Mesodermal cell (in vitro differentiated cells): ENCODE measurements at regions not wholly inside any gene's neighbourhood (a gene's known extent, or its start where the extent isn't known, plus 50 kb on each side); places are given as distances from the start of the nearest gene placed in this dataset.

Experiments
- H3K27ac ChIP-seq: 2 replicates; pipeline ENCODE4 v1.7.0; 2013; ENCODE audit warnings: mild to moderate bottlenecking, low read depth, low read length, moderate library complexity; ENCODE audit not compliant: severe bottlenecking
- H3K36me3 ChIP-seq: 2 replicates; pipeline ENCODE4 v1.7.1; 2013; ENCODE audit warnings: mild to moderate bottlenecking, low read length, moderate library complexity; ENCODE audit not compliant: control insufficient read depth, insufficient read depth
- H3K4me1 ChIP-seq: one replicate; pipeline ENCODE4 v1.7.1; 2013; ENCODE audit warnings: mild to moderate bottlenecking, low read length; ENCODE audit not compliant: insufficient read depth, control insufficient read depth, poor library complexity, severe bottlenecking
- H3K4me3 ChIP-seq: 2 replicates; pipeline ENCODE4 v1.7.0; 2013; ENCODE audit warnings: low read length, control low read depth, mild to moderate bottlenecking; ENCODE audit not compliant: insufficient read depth, poor library complexity, severe bottlenecking; ENCODE audit errors: extremely low read depth
- H3K9me3 ChIP-seq: 2 replicates; pipeline ENCODE4 v1.7.1; 2013; ENCODE audit warnings: mild to moderate bottlenecking, low read length, moderate library complexity; ENCODE audit not compliant: control insufficient read depth
- WGBS, 2 experiments: methylation state at CpG; one replicate each; pipeline ENCODE4 v1.1.5; 2013; ENCODE audit warnings: missing lambda C conversion rate in 2 of 2; ENCODE audit not compliant: insufficient coverage in 2 of 2; 5-methylcytosine and 5-hydroxymethylcytosine counted together

- Histone ChIP-seq H3K4me1 (peaks cover 65% of the 10 kb centered on the region), H3K36me3 (no peaks in the 10 kb centered on the region), H3K4me3 (no peak overlapping the region), H3K9me3 (peaks cover 3% of the 10 kb centered on the region), H3K27ac (peak overlapping the region; percentile 93)
- 78 to 96% methylated on average over 2 to 4 of the region's 8 CpGs for WGBS, 2 experiments
These were observed 118.6 kb upstream of the PRICKLE2 start for GRCh38 chr3:64343689-64344430.

GRCh38 chr3:64342940-64343688, 117.8 kb upstream of the PRICKLE2 start:
- Histone ChIP-seq H3K36me3 (no peaks in the 10 kb centered on the region), H3K27ac (peak overlapping the region; percentile 93), H3K4me1 (peaks cover 65% of the 10 kb centered on the region), H3K4me3 (no peak overlapping the region), H3K9me3 (peaks cover 4% of the 10 kb centered on the region)
- WGBS, 2 experiments: 73 to 74% methylated on average over 4 to 6 of the region's 6 CpGs

- Histone ChIP-seq H3K27ac (peak overlapping the region; percentile 93), H3K4me1 (peaks cover 58% of the 10 kb centered on the region), H3K36me3 (no peaks in the 10 kb centered on the region), H3K9me3 (peaks cover 4% of the 10 kb centered on the region), H3K4me3 (no peak overlapping the region)
- WGBS, 2 experiments: 73% methylated on average over 1 of the region's 1 CpG; no CpG with 5 or more reads in 1 of the 2 experiments
These were observed 116.0 kb upstream of the PRICKLE2 start for GRCh38 chr3:64341296-64341695.

- H3K4me3 ChIP-seq: no peak overlapping the region
- peaks cover 57% of the 10 kb centered on the region for H3K4me1 ChIP-seq
- WGBS, 2 experiments: 64 to 72% methylated on average over 7 of the region's 11 CpGs
- H3K27ac ChIP-seq: peak overlapping the region; percentile 93
- no peaks in the 10 kb centered on the region for H3K36me3 ChIP-seq
- peaks cover 4% of the 10 kb centered on the region for H3K9me3 ChIP-seq
These were observed 115.4 kb upstream of the PRICKLE2 start for GRCh38 chr3:64340641-64341101.

GRCh38 chr3:64336488-64336887, 111.2 kb upstream of the PRICKLE2 start:
- Histone ChIP-seq H3K36me3 (no peaks in the 10 kb centered on the region), H3K4me1 (peaks cover 26% of the 10 kb centered on the region), H3K9me3 (peaks cover 4% of the 10 kb centered on the region), H3K27ac (no peak overlapping the region), H3K4me3 (no peak overlapping the region)
- WGBS, 2 experiments: no CpG with 5 or more reads among the region's 3 CpGs

GRCh38 chr3:64332459-64333350, 107.4 kb upstream of the PRICKLE2 start:
- no peaks in the 10 kb centered on the region for H3K9me3 ChIP-seq
- 91 to 93% methylated on average over 3 to 5 of the region's 9 CpGs for WGBS, 2 experiments
- no peak overlapping the region for H3K27ac ChIP-seq
- H3K4me3 ChIP-seq: no peak overlapping the region
- H3K4me1 ChIP-seq: peaks cover 9% of the 10 kb centered on the region
- peaks cover 3% of the 10 kb centered on the region for H3K36me3 ChIP-seq

GRCh38 chr3:64331605-64332004, 106.3 kb upstream of the PRICKLE2 start:
- H3K4me3 ChIP-seq: no peak overlapping the region
- no peaks in the 10 kb centered on the region for H3K9me3 ChIP-seq
- 93 to 99% methylated on average over 4 to 11 of the region's 12 CpGs for WGBS, 2 experiments
- peaks cover 9% of the 10 kb centered on the region for H3K4me1 ChIP-seq
- peaks cover 4% of the 10 kb centered on the region for H3K36me3 ChIP-seq
- no peak overlapping the region for H3K27ac ChIP-seq

GRCh38 chr3:64329037-64329436, 103.8 kb upstream of the PRICKLE2 start:
- Histone ChIP-seq H3K4me3 (no peak overlapping the region), H3K4me1 (peaks cover 9% of the 10 kb centered on the region), H3K36me3 (peaks cover 4% of the 10 kb centered on the region), H3K9me3 (no peaks in the 10 kb centered on the region), H3K27ac (no peak overlapping the region)
- WGBS, 2 experiments: no CpG with 5 or more reads among the region's 3 CpGs

GRCh38 chr3:64327100-64327804, 102.0 kb upstream of the PRICKLE2 start:
- Histone ChIP-seq H3K4me3 (no peak overlapping the region), H3K36me3 (peaks cover 4% of the 10 kb centered on the region), H3K9me3 (no peaks in the 10 kb centered on the region), H3K27ac (no peak overlapping the region), H3K4me1 (peaks cover 13% of the 10 kb centered on the region)
- WGBS, 2 experiments: 93% methylated on average over 11 of the region's 11 CpGs

GRCh38 chr3:64321747-64322146, 96.5 kb upstream of the PRICKLE2 start:
- H3K4me1 ChIP-seq: peaks cover 49% of the 10 kb centered on the region
- no peak overlapping the region for H3K4me3 ChIP-seq
- H3K27ac ChIP-seq: peak overlapping the region; percentile 63
- H3K36me3 ChIP-seq: no peaks in the 10 kb centered on the region
- 0 to 15% methylated on average over 1 of the region's 1 CpG for WGBS, 2 experiments
- H3K9me3 ChIP-seq: peaks cover 4% of the 10 kb centered on the region
